ENCODE measurements at regions not wholly inside any gene's neighbourhood (a gene's known extent, or its start where the extent isn't known, plus 50 kb on each side); places are given as distances from the start of the nearest gene placed in this dataset.
"Not testable (repeated sequence)": the region's sequence is repeated elsewhere in the genome, so short reads cannot be mapped to it uniquely, and the experiment has no call there.

GRCh38 chr5:83001796-83002381 is 75.3 kb downstream of the TMEM167A start:
- DNase-seq: no peak

GRCh38 chr5:83000922-83001321 is 76.3 kb downstream of the TMEM167A start:
- no peak for DNase-seq

- DNase-seq: no peak
Measured at GRCh38 chr5:83000428-83000827, 76.8 kb downstream of the TMEM167A start.

GRCh38 chr5:82993416-82993815 is 83.8 kb downstream of the TMEM167A start:
- no peak for DNase-seq

GRCh38 chr5:82992646-82993045 is 84.5 kb downstream of the TMEM167A start:
- DNase-seq: no peak

- no peak for DNase-seq
Measured at GRCh38 chr5:82991678-82992323, 85.4 kb downstream of the TMEM167A start.

GRCh38 chr5:82991059-82991458 is 86.1 kb downstream of the TMEM167A start:
- DNase-seq: no peak

GRCh38 chr5:82987188-82987587 is 90.0 kb downstream of the TMEM167A start:
- DNase-seq: no peak

DNA sequence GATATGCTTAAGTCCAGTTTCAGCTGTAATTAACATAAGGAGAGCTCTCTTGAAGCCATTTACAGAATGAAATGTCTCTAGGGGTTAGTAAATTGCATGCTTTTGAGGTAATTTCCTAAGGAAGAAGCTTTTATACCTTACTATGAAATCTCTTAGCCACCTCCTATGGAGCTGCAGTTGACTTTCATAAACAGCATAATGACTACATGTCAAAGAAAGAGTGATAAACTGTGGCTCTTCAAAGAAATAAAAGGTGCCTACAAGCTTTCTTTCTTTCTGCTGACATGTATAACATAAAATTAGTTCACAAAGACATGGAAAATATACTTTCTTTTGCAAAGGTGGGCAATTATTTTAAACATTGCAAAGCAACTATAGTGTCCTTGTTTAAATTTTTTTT is 90.8 kb downstream of the TMEM167A start:
- no peak for DNase-seq

DNA sequence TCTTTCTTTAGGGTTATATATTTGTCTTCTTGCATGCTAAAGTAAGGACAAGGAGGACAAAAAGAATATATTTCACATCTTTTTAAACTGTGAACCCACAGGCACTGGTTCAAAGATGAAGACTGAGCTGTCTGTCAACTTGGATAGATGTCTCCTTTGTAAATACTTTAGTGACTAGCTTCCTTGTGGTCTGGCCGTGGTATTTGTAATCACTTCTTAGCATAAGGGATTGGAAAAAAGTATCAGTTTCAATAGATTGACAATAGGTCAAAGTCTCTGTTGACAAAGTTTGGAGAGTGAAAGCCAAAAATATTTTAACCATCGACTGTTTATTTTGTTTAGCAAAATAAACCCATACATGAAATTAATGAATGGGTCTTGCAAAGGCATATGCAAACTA is 91.4 kb downstream of the TMEM167A start:
- no peak for DNase-seq

DNA sequence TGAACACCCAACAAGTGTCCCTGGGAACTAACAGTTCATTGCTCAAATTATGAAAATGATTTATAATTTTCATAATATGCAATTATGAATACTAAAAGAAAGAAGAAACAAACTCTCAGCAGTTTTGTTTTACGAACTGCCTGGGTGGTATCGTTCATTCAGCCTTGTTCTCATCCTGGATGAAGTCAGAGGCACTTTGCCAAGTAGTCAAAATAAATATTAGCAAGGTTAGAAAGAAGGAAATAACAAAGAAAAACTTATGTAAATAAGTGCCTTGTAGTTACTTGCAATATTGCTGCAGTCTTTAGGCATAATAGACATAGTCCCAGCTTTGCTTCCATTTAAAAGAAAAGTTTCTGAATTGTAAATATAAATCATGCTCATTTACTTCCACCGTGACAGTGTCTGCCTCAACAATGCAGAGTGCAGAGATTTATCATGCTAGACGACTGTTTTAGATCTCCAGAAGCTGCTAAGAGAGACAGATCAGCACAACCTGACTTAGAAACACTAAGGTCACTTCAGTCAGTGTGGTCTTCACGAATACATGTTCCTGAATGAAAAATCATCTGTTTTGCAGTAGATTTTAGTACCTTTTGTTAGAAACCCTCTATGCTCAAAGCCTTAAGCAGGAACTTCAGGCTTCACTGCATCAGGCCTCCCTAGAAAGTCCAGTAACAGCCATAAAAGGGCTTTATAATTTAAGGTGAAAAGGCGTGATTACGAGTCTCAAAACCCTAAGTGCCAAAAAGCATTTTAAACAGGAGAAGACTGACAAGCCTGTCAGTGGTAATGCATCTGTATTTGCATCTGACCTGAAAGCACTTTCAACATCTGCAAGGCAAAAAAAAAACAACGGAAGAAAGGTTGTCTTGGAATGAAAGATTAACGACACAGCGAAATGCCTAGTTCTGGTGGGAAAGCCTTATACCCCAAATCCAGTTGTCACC is 92.1 kb downstream of the TMEM167A start:
- DNase-seq: no peak

GRCh38 chr5:82982846-82983245 is 94.3 kb downstream of the TMEM167A start:
- no peak for DNase-seq

- DNase-seq: not testable (repeated sequence)
Measured at GRCh38 chr5:82976887-82977286, 100.3 kb downstream of the TMEM167A start.

- no peak for DNase-seq
Measured at GRCh38 chr5:82975812-82976211, 101.4 kb downstream of the TMEM167A start.

GRCh38 chr5:82975396-82975795 is 101.8 kb downstream of the TMEM167A start:
- DNase-seq: no peak

DNA sequence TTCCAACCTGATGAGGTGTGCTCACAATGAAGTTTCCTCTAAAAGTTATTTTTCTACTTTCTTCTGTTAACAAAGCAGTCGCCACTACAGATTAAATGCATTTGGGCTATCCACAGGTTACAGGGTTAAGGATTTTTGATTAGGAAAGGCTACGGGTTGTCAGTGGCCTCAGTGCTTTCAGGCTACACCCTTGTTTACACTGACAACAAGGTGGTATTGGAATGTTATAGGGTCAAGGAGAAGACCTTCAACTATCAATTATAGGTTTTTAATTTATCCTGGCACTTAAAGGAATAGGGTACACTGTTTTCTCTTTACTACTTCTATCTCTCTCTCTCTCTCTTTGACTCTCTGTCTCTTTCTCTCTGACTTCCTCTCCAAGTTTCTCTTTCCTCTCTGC is 102.8 kb downstream of the TMEM167A start:
- not testable (repeated sequence) for DNase-seq

DNA sequence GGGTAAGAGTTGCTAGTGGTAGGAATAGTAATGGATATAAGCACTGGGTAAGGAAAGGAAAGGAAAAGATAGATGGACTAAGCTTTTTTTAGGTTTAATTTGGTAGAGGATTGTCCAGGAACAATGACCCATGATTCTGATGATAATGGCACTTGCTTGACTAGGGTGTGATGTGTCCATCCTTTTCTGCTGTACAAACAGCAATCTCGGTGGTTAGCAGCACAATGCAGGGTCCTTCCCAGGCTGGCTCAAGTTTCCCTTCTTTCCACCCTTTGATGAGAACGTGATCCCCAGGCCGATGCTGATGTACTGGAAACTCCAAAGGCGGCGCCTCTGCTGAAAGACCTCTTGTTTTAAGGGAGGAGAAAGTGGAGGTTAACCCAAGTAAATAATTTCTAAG is 105.3 kb downstream of the TMEM167A start:
- DNase-seq: no peak

GRCh38 chr5:82971034-82971806 is 106.0 kb downstream of the TMEM167A start:
- DNase-seq: not testable (repeated sequence)

DNA sequence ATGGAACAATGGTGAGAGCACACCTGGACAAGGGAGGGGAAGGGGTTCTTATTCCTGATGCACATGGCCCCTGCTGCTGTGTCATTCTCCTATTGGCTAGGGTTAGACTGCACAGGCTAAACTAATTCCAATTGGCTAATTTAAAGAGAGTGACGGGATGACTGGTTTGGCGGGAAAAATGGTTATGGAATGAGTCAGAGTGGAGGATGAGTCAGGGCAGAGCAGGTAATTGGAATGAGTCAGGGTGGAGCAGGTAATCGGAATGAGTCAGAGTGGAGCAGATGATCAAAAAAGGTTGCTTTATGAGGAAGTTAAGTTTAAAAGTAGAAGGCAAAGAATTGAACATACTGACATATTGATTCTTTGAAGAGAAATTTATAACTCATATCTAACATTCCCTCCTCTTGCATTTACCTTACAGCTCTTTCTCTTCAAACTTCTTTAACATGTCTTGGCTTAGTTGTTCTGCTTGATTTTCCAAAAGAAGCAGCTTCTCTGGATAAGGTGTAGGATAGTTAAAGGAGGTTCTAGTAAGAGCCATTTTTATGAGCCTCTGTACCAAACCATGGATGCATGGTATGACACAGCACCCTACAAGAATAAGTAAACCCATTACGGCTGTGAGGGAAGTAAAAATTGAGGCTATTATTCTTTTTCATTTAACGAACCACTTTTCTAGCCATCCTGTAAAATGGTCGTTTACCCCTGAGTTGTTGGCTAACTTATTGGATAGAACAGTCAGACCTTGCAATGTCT is 107.8 kb downstream of the TMEM167A start:
- DNase-seq: not testable (repeated sequence)

- DNase-seq: no peak
Measured at GRCh38 chr5:82967072-82967471, 110.1 kb downstream of the TMEM167A start.

GRCh38 chr5:82959466-82959865 is 117.7 kb downstream of the TMEM167A start:
- DNase-seq: no peak

GRCh38 chr5:82956600-82956999 is 120.6 kb downstream of the TMEM167A start:
- no peak for DNase-seq
